Motor neuron (in vitro differentiated cells): ENCODE measurements at regions not wholly inside any gene's neighbourhood (a gene's known extent, or its start where the extent isn't known, plus 50 kb on each side); places are given as distances from the start of the nearest gene placed in this dataset.

Source experiments
- ATAC-seq, 8 experiments: fragments of 200-7000 bp; cut with Tn5 transposase; replicated peaks in 6 of 8; 2 replicates each; pipeline ENCODE4 v1.8.0; 2021; ENCODE audit warnings: mild to moderate bottlenecking in 8 of 8, moderate library complexity in 8 of 8
- H3K27ac ChIP-seq, 2 donors: fragments of 250-450 bp; sonication (Bioruptor Pico); 2 replicates each; pipeline ENCODE4 v1.9.0; 2021; ENCODE audit warnings: antibody characterized with exemption in 2 of 2, mild to moderate bottlenecking in 2 of 2, moderate library complexity in 1 of 2
- H3K4me1 ChIP-seq, 2 donors: fragments of 250-450 bp; sonication (Bioruptor Pico); replicated peaks in 1 of 2; 2 replicates each; pipeline ENCODE4 v1.6.1; 2021; ENCODE audit warnings: antibody characterized with exemption in 2 of 2, mild to moderate bottlenecking in 2 of 2, moderate library complexity in 1 of 2
- H3K4me3 ChIP-seq, 5 donors: fragments of 250-450 bp; sonication (Bioruptor Pico); 2 replicates each; pipeline ENCODE4 v1.9.0; 2021; ENCODE audit warnings: antibody characterized with exemption in 5 of 5, mild to moderate bottlenecking in 5 of 5, moderate library complexity in 4 of 5
- WGBS, 10 experiments: fragments of 450-650 bp; shearing (Covaris generic); methylation state at CpG; one replicate each; pipeline ENCODE4 v1.0.0; 2022; 5-methylcytosine and 5-hydroxymethylcytosine counted together
- in situ Hi-C, 9 experiments: fragments of 400-800 bp; cut with MboI; loops; one replicate each; pipeline ENCODE4 v1.15.0; 2021; ENCODE audit warnings: low sequenced_read_pairs in 9 of 9, low pct_unique_long_range_greater_than_20kb in 2 of 9; ENCODE audit not compliant: unreplicated experiment in 9 of 9

GRCh38 chr18:56199580-56200330, 438.6 kb downstream of the TXNL1 start:
- in situ Hi-C loops: no loop called here
- no peak overlapping the region for H3K27ac ChIP-seq
- ATAC-seq: peak in 2 of 8 experiments; percentile 13 to 25
- no peaks in the 10 kb centered on the region for H3K4me1 ChIP-seq
- H3K4me3 ChIP-seq: no peak overlapping the region
- WGBS, 10 experiments: 29 to 97% (median 88%) methylated on average over 1 to 7 of the region's 8 CpGs; no CpG with 5 or more reads in 1 of the 10 experiments

DNA sequence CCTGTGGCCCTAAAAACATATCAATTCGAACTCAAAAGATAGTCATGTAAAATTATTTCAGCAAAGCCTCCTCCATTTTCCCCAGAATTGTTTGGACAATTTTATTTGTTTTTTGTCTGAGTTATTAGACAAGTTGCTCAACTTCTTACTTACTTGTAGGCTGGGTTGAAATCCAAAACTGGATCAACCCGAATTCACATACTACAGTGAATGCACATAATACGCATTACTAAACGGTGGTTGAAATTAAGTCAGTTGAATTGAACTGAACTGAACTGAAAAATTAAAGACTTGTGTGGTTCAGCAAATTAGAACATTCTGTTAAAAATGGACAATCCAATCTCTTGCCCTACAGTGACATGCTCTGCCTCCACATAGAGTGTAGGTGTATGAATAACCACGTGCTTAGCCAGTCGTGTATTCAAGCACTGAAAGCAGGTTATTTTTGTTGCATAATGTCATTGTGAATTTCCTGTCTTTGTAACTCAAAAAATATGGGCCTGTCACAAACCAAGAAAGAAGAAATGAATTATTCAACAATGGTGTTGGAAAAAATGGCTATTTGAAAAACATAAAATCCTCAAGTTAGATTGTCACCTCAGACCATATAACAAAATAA, 441.0 kb downstream of the TXNL1 start:
- Histone ChIP-seq H3K27ac (no peak overlapping the region), H3K4me3 (no peak overlapping the region), H3K4me1 (no peaks in the 10 kb centered on the region)
- 17 to 95% (median 86%) methylated on average over 2 to 6 of the region's 6 CpGs for WGBS, 10 experiments
- in situ Hi-C loops: no loop called here
- peak in 2 of 8 experiments; percentile 71 for ATAC-seq

GRCh38 chr18:56196495-56197225, 441.7 kb downstream of the TXNL1 start:
- peak in 1 of 8 experiments; percentile 20 for ATAC-seq
- H3K4me3 ChIP-seq: no peak overlapping the region
- no peaks in the 10 kb centered on the region for H3K4me1 ChIP-seq
- in situ Hi-C loops: no loop called here
- no peak overlapping the region for H3K27ac ChIP-seq
- 70 to 100% (median 92%) methylated on average over 1 of the region's 1 CpG; no CpG with 5 or more reads in 1 of the 10 experiments for WGBS, 10 experiments

DNA sequence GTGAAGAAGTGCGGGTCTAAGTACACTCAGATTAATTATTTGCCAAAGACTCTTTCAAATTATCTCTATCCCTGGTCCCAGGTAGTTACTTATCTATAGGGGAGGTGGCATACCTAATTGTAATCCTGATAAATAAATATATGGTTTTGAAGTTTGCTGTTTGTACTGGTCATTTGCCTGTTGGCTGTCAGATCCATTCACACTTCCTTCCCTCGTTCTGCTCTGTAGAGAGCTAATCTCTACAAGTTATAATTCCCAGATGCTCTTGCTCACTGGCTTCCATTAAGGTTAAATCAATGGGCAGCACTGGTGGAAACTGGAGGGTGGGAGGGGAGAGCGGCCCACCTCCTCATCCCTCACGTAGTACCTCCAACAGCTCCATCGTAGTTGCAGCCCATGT, 447.1 kb downstream of the TXNL1 start:
- Histone ChIP-seq H3K27ac (no peak overlapping the region), H3K4me3 (no peak overlapping the region), H3K4me1 (peaks cover 16% of the 10 kb centered on the region in 2 donors)
- in situ Hi-C loops: no loop called here
- ATAC-seq: no peak
- WGBS, 10 experiments: 70 to 100% (median 89%) methylated on average over 1 to 3 of the region's 5 CpGs; no CpG with 5 or more reads in 2 of the 10 experiments

- H3K4me1 ChIP-seq: peaks cover 16% of the 10 kb centered on the region in 2 donors
- 78 to 98% (median 92%) methylated on average over 3 to 19 of the region's 20 CpGs; no CpG with 5 or more reads in 3 of the 10 experiments for WGBS, 10 experiments
- no peak overlapping the region for H3K27ac ChIP-seq
- no peak for ATAC-seq
- in situ Hi-C loops: no loop called here
- H3K4me3 ChIP-seq: no peak overlapping the region
Observed at GRCh38 chr18:56189615-56190014, 448.8 kb downstream of the TXNL1 start.

GRCh38 chr18:56188529-56189275, 449.7 kb downstream of the TXNL1 start:
- ATAC-seq: peak in 5 of 8 experiments; percentile 30 to 93 (median 80)
- Histone ChIP-seq H3K4me1 (peaks cover 16% of the 10 kb centered on the region in 2 donors), H3K4me3 (no peak overlapping the region), H3K27ac (no peak overlapping the region)
- in situ Hi-C loops: no loop called here
- WGBS, 10 experiments: 3 to 89% (median 22%) methylated on average over 3 to 9 of the region's 9 CpGs

DNA sequence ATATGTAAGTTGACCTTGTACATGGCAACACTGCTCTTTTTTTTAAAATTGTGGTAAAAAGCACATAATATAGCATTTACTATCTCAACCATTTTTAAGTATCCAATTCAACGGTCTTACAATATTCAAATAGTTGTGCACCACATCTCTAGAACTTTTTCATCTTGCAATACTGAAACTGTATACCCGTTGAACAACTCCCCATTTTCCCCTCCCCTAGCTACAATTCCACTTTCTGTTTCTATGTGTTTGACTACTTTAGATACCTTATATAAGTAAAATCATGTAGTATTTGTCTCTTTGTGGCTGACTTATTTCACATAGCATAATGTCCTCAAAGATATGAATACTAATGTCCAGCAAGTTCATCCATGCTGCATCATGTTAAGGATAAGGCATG, 452.1 kb downstream of the TXNL1 start:
- Histone ChIP-seq H3K4me1 (peaks cover 16% of the 10 kb centered on the region in 2 donors), H3K27ac (no peak overlapping the region), H3K4me3 (no peak overlapping the region)
- no peak for ATAC-seq
- in situ Hi-C loops: no loop called here
- WGBS, 10 experiments: 69 to 100% (median 95%) methylated on average over 1 to 2 of the region's 2 CpGs; no CpG with 5 or more reads in 1 of the 10 experiments

- no peak overlapping the region for H3K27ac ChIP-seq
- in situ Hi-C loops: no loop called here
- ATAC-seq: no peak
- peaks cover 16% of the 10 kb centered on the region in 2 donors for H3K4me1 ChIP-seq
- H3K4me3 ChIP-seq: no peak overlapping the region
- 67 to 100% (median 97%) methylated on average over 1 to 5 of the region's 5 CpGs for WGBS, 10 experiments
Observed at GRCh38 chr18:56185126-56185525, 453.3 kb downstream of the TXNL1 start.

DNA sequence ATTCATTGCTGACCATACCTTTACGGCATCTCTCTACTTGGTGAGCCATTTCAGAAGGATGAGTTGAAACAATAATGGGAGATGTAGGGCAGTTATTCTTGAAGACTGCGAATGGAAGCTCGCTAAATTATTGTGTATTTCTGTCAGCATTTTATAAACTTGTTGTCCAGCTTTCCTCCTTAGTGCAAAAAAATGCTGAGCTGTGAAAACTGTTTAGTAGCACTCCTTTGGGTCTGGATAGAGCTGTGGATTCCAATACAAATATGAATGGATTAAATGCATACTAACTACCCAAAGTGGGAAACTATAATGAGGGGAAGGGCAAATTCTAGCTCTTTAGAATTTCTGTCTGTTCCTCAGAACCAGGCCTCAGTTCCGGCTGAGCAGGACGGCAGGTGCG, 461.6 kb downstream of the TXNL1 start:
- Histone ChIP-seq H3K4me3 (no peak overlapping the region), H3K4me1 (peaks cover 0 to 3% of the 10 kb centered on the region in 2 donors), H3K27ac (no peak overlapping the region)
- in situ Hi-C loops: no loop called here
- WGBS, 10 experiments: 83 to 100% (median 96%) methylated on average over 2 to 6 of the region's 6 CpGs
- ATAC-seq: no peak

DNA sequence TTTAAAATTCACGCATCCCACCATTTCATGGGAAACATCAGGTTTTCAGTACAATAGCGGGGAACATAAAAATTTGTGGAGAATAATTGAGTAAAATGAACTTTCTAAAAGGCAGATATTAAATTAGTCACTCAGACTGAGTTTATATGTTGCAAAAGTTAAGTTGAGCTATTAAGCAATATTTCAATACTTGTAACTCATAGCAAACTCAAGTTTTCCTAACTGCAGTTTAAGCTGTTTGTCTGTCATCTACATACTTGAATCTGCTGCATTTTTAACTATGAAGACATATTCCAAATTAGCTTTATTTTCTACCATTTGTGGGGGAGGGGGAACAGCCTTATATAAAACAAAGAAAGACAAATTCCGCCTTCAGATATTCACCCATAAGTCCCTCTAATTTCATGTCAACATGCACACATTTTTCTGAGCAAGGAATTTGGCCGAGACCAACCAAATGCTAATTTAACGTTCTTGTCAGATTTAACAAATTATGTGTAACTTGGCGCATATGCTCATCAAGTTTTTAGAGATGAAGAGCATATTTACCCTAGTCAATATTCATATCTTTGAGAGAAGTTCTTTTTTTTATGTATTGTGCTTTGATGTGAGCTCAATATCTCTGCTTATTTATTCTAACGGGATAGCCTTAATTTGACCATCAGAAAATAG, 462.9 kb downstream of the TXNL1 start:
- no peak overlapping the region for H3K27ac ChIP-seq
- peaks cover 0 to 3% of the 10 kb centered on the region in 2 donors for H3K4me1 ChIP-seq
- peak in 1 of 8 experiments; percentile 65 for ATAC-seq
- in situ Hi-C loops: no loop called here
- no peak overlapping the region for H3K4me3 ChIP-seq
- 30 to 98% (median 91%) methylated on average over 4 to 7 of the region's 7 CpGs for WGBS, 10 experiments

- H3K4me1 ChIP-seq: peaks cover 0 to 3% of the 10 kb centered on the region in 2 donors
- in situ Hi-C loops: no loop called here
- H3K4me3 ChIP-seq: no peak overlapping the region
- ATAC-seq: no peak
- no peak overlapping the region for H3K27ac ChIP-seq
Observed at GRCh38 chr18:56173542-56174220, 464.7 kb downstream of the TXNL1 start.

GRCh38 chr18:56172527-56172926, 465.9 kb downstream of the TXNL1 start:
- in situ Hi-C loops: no loop called here
- no peak for ATAC-seq
- no peak overlapping the region for H3K27ac ChIP-seq
- H3K4me3 ChIP-seq: no peak overlapping the region
- WGBS, 10 experiments: 75 to 100% (median 100%) methylated on average over 1 to 2 of the region's 2 CpGs; no CpG with 5 or more reads in 1 of the 10 experiments
- H3K4me1 ChIP-seq: peaks cover 0 to 3% of the 10 kb centered on the region in 2 donors
